CD4-positive, alpha-beta memory T cell (primary cell): ENCODE measurements at regions not wholly inside any gene's neighbourhood (a gene's known extent, or its start where the extent isn't known, plus 50 kb on each side); places are given as distances from the start of the nearest gene placed in this dataset.

Experiments used
- CTCF ChIA-PET: fragments of 350-600 bp; sonication (Branson Sonifier 250); formaldehyde crosslinking; loops from one replicate; lab custom pipeline; 2021; ENCODE audit warnings: inconsistent platforms; ENCODE audit not compliant: partially characterized antibody; lab: Charles Lee
- POLR2A ChIA-PET: fragments of 350-600 bp; sonication (Branson Sonifier 250); formaldehyde crosslinking; loops from one replicate; lab custom pipeline; 2021; ENCODE audit not compliant: partially characterized antibody; lab: Charles Lee
- DNase-seq, 5 donors: peaks; one replicate each; pipeline versions ENCODE4 v3.0.0 to v3.0.0-alpha.2; 2020 to 2022; ENCODE audit warnings: mixed read lengths in 1 of 5
- H3K27ac ChIP-seq: one replicate; pipeline ENCODE4 v1.7.0; 2013; ENCODE audit warnings: low read depth, low read length
- H3K27me3 ChIP-seq: 2 replicates; pipeline ENCODE4 v1.7.0; 2013; ENCODE audit warnings: mild to moderate bottlenecking, low read length, moderate library complexity; ENCODE audit not compliant: insufficient read depth
- H3K36me3 ChIP-seq: 2 replicates; pipeline ENCODE4 v1.7.0; 2013; ENCODE audit warnings: mild to moderate bottlenecking, low read length, moderate library complexity; ENCODE audit not compliant: insufficient read depth
- H3K4me1 ChIP-seq: 2 replicates; pipeline ENCODE4 v1.7.0; 2013; ENCODE audit warnings: mild to moderate bottlenecking, low read length, moderate library complexity; ENCODE audit not compliant: insufficient read depth
- H3K4me3 ChIP-seq, 2 donors: one replicate each; pipeline ENCODE4 v1.7.0; 2013; ENCODE audit warnings: low read length in 2 of 2, mild to moderate bottlenecking in 1 of 2
- H3K9me3 ChIP-seq, 2 donors: one replicate each; pipeline ENCODE4 v1.7.0; 2013; ENCODE audit warnings: low read length in 2 of 2, control low read depth in 1 of 2; ENCODE audit not compliant: control insufficient read depth in 1 of 2
- H3K27ac Mint-ChIP-seq, 7 donors: one replicate each; pipeline ENCODE4 v1.8.0; 2020 to 2021; ENCODE audit warnings: mixed read lengths in 7 of 7, mild to moderate bottlenecking in 6 of 7, inconsistent platforms in 3 of 7, moderate library complexity in 3 of 7
- H3K27me3 Mint-ChIP-seq, 2 donors: one replicate each; pipeline ENCODE4 v1.8.0; 2020 to 2021; ENCODE audit warnings: mixed read lengths in 2 of 2
- H3K36me3 Mint-ChIP-seq, 2 donors: one replicate each; pipeline ENCODE4 v1.8.0; 2020 to 2021; ENCODE audit warnings: mixed read lengths in 2 of 2, inconsistent platforms in 1 of 2, mild to moderate bottlenecking in 1 of 2
- H3K4me1 Mint-ChIP-seq, 4 donors: one replicate each; pipeline ENCODE4 v1.8.0; 2020 to 2021; ENCODE audit warnings: mixed read lengths in 4 of 4, mild to moderate bottlenecking in 1 of 4
- H3K4me3 Mint-ChIP-seq, 8 donors: one replicate each; pipeline ENCODE4 v1.8.0; 2020 to 2021; ENCODE audit warnings: mixed read lengths in 8 of 8, mild to moderate bottlenecking in 7 of 8, moderate library complexity in 6 of 8, inconsistent platforms in 3 of 8
- H3K9me3 Mint-ChIP-seq, 8 donors: one replicate each; pipeline ENCODE4 v1.8.0; 2020 to 2021; ENCODE audit warnings: mixed read lengths in 8 of 8, mild to moderate bottlenecking in 5 of 8, inconsistent platforms in 3 of 8, moderate library complexity in 1 of 8
- intact Hi-C: fragments of 100-400 bp; cut with micrococcal nuclease; formaldehyde crosslinking; loops from one replicate; pipeline ENCODE4 v1.15.1; 2023

GRCh38 chr7:88401009-88401623 is 94.4 kb upstream of the STEAP4 start:
- Histone ChIP-seq H3K27ac (no peak overlapping the region), H3K4me1 (no peaks in the 10 kb centered on the region), H3K36me3 (no peaks in the 10 kb centered on the region), H3K9me3 (no peaks in the 10 kb centered on the region), H3K27me3 (no peaks in the 10 kb centered on the region), H3K4me3 (no peak overlapping the region)
- Mint-ChIP-seq H3K36me3 (no peaks in the 10 kb centered on the region), H3K27ac (no peak overlapping the region), H3K4me1 (peaks cover 0 to 2% (median 0%) of the 10 kb centered on the region in 4 donors), H3K27me3 (no peaks in the 10 kb centered on the region), H3K4me3 (no peak overlapping the region), H3K9me3 (peaks cover 0 to 2% (median 0%) of the 10 kb centered on the region in 8 donors)
- CTCF ChIA-PET = no interaction called here
- DNase-seq = peak in 1 of 5 donors; percentile 8
- POLR2A ChIA-PET = no interaction called here
- intact Hi-C loops = no loop called here

- H3K27me3 ChIP-seq = no peaks in the 10 kb centered on the region
- Mint-ChIP-seq H3K4me1 (peaks cover 0 to 3% (median under 1%) of the 10 kb centered on the region in 4 donors), H3K27ac (no peak overlapping the region), H3K27me3 (no peaks in the 10 kb centered on the region), H3K9me3 (peaks cover 0 to 2% (median 0%) of the 10 kb centered on the region in 8 donors), H3K4me3 (no peak overlapping the region), H3K36me3 (no peaks in the 10 kb centered on the region)
- no peak overlapping the region for H3K4me3 ChIP-seq
- ChIA-PET POLR2A (no interaction called here), CTCF (interaction anchor here (0.6 kb wide), 1 partner anchor 17 kb away, joined by 3 read pairs; no protein-coding TSS in a partner anchor)
- H3K9me3 ChIP-seq = no peaks in the 10 kb centered on the region
- no peak overlapping the region for H3K27ac ChIP-seq
- no peaks in the 10 kb centered on the region for H3K4me1 ChIP-seq
- no peak for DNase-seq
- no peaks in the 10 kb centered on the region for H3K36me3 ChIP-seq
- intact Hi-C loops = no loop called here
Observed at GRCh38 chr7:88399696-88400240, 93.1 kb upstream of the STEAP4 start.

GRCh38 chr7:88399036-88399435 is 92.3 kb upstream of the STEAP4 start:
- H3K4me3 Mint-ChIP-seq = no peak overlapping the region
- ChIA-PET CTCF (interaction anchor here (0.6 kb wide), 1 partner anchor 18 kb away, joined by 3 read pairs; no protein-coding TSS in a partner anchor), POLR2A (no interaction called here)
- H3K36me3 Mint-ChIP-seq = no peaks in the 10 kb centered on the region
- H3K4me1 ChIP-seq = no peaks in the 10 kb centered on the region
- H3K4me3 ChIP-seq = no peak overlapping the region
- no peaks in the 10 kb centered on the region for H3K27me3 Mint-ChIP-seq
- peaks cover 0 to 2% (median 0%) of the 10 kb centered on the region in 8 donors for H3K9me3 Mint-ChIP-seq
- no peak for DNase-seq
- no peaks in the 10 kb centered on the region for H3K27me3 ChIP-seq
- intact Hi-C loops = no loop called here
- peaks cover 0 to 3% (median under 1%) of the 10 kb centered on the region in 4 donors for H3K4me1 Mint-ChIP-seq
- no peaks in the 10 kb centered on the region for H3K36me3 ChIP-seq
- no peak overlapping the region for H3K27ac ChIP-seq
- H3K27ac Mint-ChIP-seq = no peak overlapping the region
- no peaks in the 10 kb centered on the region for H3K9me3 ChIP-seq

GRCh38 chr7:88398459-88398858 is 91.8 kb upstream of the STEAP4 start:
- no peak overlapping the region for H3K27ac ChIP-seq
- Mint-ChIP-seq H3K4me3 (no peak overlapping the region), H3K9me3 (peaks cover 0 to 2% (median 0%) of the 10 kb centered on the region in 8 donors), H3K27me3 (no peaks in the 10 kb centered on the region), H3K4me1 (peaks cover 0 to 3% (median under 1%) of the 10 kb centered on the region in 4 donors), H3K36me3 (no peaks in the 10 kb centered on the region), H3K27ac (no peak overlapping the region)
- H3K4me3 ChIP-seq = no peak overlapping the region
- H3K9me3 ChIP-seq = no peaks in the 10 kb centered on the region
- no peak for DNase-seq
- CTCF ChIA-PET = no interaction called here
- no peaks in the 10 kb centered on the region for H3K36me3 ChIP-seq
- H3K4me1 ChIP-seq = no peaks in the 10 kb centered on the region
- no peaks in the 10 kb centered on the region for H3K27me3 ChIP-seq
- POLR2A ChIA-PET = no interaction called here
- intact Hi-C loops = no loop called here

GRCh38 chr7:88396948-88397322 is 90.2 kb upstream of the STEAP4 start:
- intact Hi-C loops = no loop called here
- H3K27ac ChIP-seq = no peak overlapping the region
- CTCF ChIA-PET = no interaction called here

GRCh38 chr7:88396295-88396947 is 89.7 kb upstream of the STEAP4 start:
- peaks cover 0 to 2% (median 0%) of the 10 kb centered on the region in 8 donors for H3K9me3 Mint-ChIP-seq
- H3K4me3 ChIP-seq = no peak overlapping the region
- no peaks in the 10 kb centered on the region for H3K9me3 ChIP-seq
- DNase-seq = no peak
- H3K4me3 Mint-ChIP-seq = no peak overlapping the region
- H3K4me1 Mint-ChIP-seq = peaks cover 0 to 3% (median under 1%) of the 10 kb centered on the region in 4 donors
- H3K27me3 ChIP-seq = no peaks in the 10 kb centered on the region
- ChIA-PET POLR2A (no interaction called here), CTCF (no interaction called here)
- intact Hi-C loops = no loop called here
- H3K4me1 ChIP-seq = no peaks in the 10 kb centered on the region
- H3K27ac Mint-ChIP-seq = no peak overlapping the region
- no peak overlapping the region for H3K27ac ChIP-seq
- H3K36me3 Mint-ChIP-seq = no peaks in the 10 kb centered on the region
- H3K36me3 ChIP-seq = no peaks in the 10 kb centered on the region
- H3K27me3 Mint-ChIP-seq = no peaks in the 10 kb centered on the region

More at GRCh38 chr7:88396948-88397322, 90.2 kb upstream of the STEAP4 start:
- no peaks in the 10 kb centered on the region for H3K4me1 ChIP-seq
- H3K36me3 ChIP-seq = no peaks in the 10 kb centered on the region
- Mint-ChIP-seq H3K4me1 (peaks cover 0 to 3% (median under 1%) of the 10 kb centered on the region in 4 donors), H3K27me3 (no peaks in the 10 kb centered on the region), H3K27ac (no peak overlapping the region), H3K9me3 (peaks cover 0 to 2% (median 0%) of the 10 kb centered on the region in 8 donors), H3K36me3 (no peaks in the 10 kb centered on the region), H3K4me3 (no peak overlapping the region)
- H3K4me3 ChIP-seq = no peak overlapping the region
- no peaks in the 10 kb centered on the region for H3K27me3 ChIP-seq
- H3K9me3 ChIP-seq = no peaks in the 10 kb centered on the region
- POLR2A ChIA-PET = no interaction called here
- no peak for DNase-seq

GRCh38 chr7:88395715-88396114 is 89.0 kb upstream of the STEAP4 start:
- Mint-ChIP-seq H3K27me3 (no peaks in the 10 kb centered on the region), H3K27ac (no peak overlapping the region), H3K9me3 (peaks cover 0 to 2% (median 0%) of the 10 kb centered on the region in 8 donors), H3K4me3 (no peak overlapping the region), H3K36me3 (no peaks in the 10 kb centered on the region), H3K4me1 (peaks cover 0 to 3% (median under 1%) of the 10 kb centered on the region in 4 donors)
- Histone ChIP-seq H3K27ac (no peak overlapping the region), H3K4me1 (no peaks in the 10 kb centered on the region), H3K36me3 (no peaks in the 10 kb centered on the region), H3K4me3 (no peak overlapping the region), H3K27me3 (no peaks in the 10 kb centered on the region), H3K9me3 (no peaks in the 10 kb centered on the region)
- POLR2A ChIA-PET = no interaction called here
- CTCF ChIA-PET = no interaction called here
- intact Hi-C loops = no loop called here
- no peak for DNase-seq
